Neuronal stem cell (in vitro differentiated cells): ENCODE measurements at regions not wholly inside any gene's neighbourhood (a gene's known extent, or its start where the extent isn't known, plus 50 kb on each side); places are given as distances from the start of the nearest gene placed in this dataset.

Source experiments
- DNase-seq: peaks from one replicate; pipeline ENCODE4 v3.0.0-alpha.2; 2013; ENCODE audit warnings: low spot score
- H2AFZ ChIP-seq: one replicate; pipeline ENCODE4 v1.6.1; 2013; ENCODE audit warnings: mild to moderate bottlenecking, low read length, inconsistent platforms
- H2AK5ac ChIP-seq: 2 replicates; pipeline ENCODE4 v1.6.1; 2013; ENCODE audit warnings: low read depth, mild to moderate bottlenecking, inconsistent platforms, low read length, moderate library complexity, mixed read lengths
- H2BK120ac ChIP-seq: 2 replicates; pipeline ENCODE4 v1.6.1; 2013; ENCODE audit warnings: low read depth, mild to moderate bottlenecking, inconsistent platforms, low read length, moderate library complexity, mixed read lengths
- H2BK12ac ChIP-seq: one replicate; pipeline ENCODE4 v1.6.1; 2013; ENCODE audit warnings: low read length, inconsistent platforms
- H2BK15ac ChIP-seq: 2 replicates; pipeline ENCODE4 v1.6.1; 2013; ENCODE audit warnings: mild to moderate bottlenecking, low read length, inconsistent platforms, mixed read lengths
- H2BK5ac ChIP-seq: one replicate; pipeline ENCODE4 v1.6.1; 2013; ENCODE audit warnings: inconsistent platforms, mild to moderate bottlenecking, low read length, moderate library complexity
- H3K14ac ChIP-seq: one replicate; pipeline ENCODE4 v1.6.1; 2013; ENCODE audit warnings: low read length, inconsistent platforms
- H3K18ac ChIP-seq: 2 replicates; pipeline ENCODE4 v1.6.1; 2013; ENCODE audit warnings: low read length, inconsistent platforms
- H3K23ac ChIP-seq: 2 replicates; pipeline ENCODE4 v1.6.1; 2013; ENCODE audit warnings: low read depth, mild to moderate bottlenecking, mixed read lengths, low read length, inconsistent platforms; ENCODE audit not compliant: poor library complexity
- H3K27ac ChIP-seq: replicated peaks from 3 replicates; pipeline ENCODE4 v1.5.1; 2013; ENCODE audit warnings: low read length, inconsistent platforms
- H3K27me3 ChIP-seq, 3 experiments: 2 replicates each; pipeline ENCODE4 v1.6.1; 2013; ENCODE audit warnings: low read length in 3 of 3, mild to moderate bottlenecking in 2 of 3, inconsistent platforms in 1 of 3, low read depth in 1 of 3, mixed read lengths in 1 of 3, moderate library complexity in 1 of 3; ENCODE audit not compliant: control insufficient read depth in 3 of 3, insufficient read depth in 3 of 3
- H3K36me3 ChIP-seq, 2 donors: replicated peaks in 1 of 2; 2 replicates each; pipeline ENCODE4 v1.6.1; 2013; ENCODE audit warnings: low read length in 2 of 2; ENCODE audit not compliant: control insufficient read depth in 2 of 2, insufficient read depth in 2 of 2
- H3K4ac ChIP-seq: 2 replicates; pipeline ENCODE4 v1.6.1; 2013; ENCODE audit warnings: inconsistent platforms, mild to moderate bottlenecking, low read length, moderate library complexity
- H3K4me1 ChIP-seq, 2 donors: 1 replicate in 1 of 2; 2 replicates in 1 of 2; pipeline ENCODE4 v1.6.1; 2013; ENCODE audit warnings: low read length in 2 of 2, low read depth in 1 of 2; ENCODE audit not compliant: control insufficient read depth in 2 of 2, insufficient read depth in 1 of 2
- H3K4me2 ChIP-seq: one replicate; pipeline ENCODE4 v1.6.1; 2013; ENCODE audit warnings: mild to moderate bottlenecking, low read length, inconsistent platforms; ENCODE audit not compliant: insufficient read depth, poor library complexity, severe bottlenecking
- H3K4me3 ChIP-seq, 2 donors: 2 replicates each; pipeline ENCODE4 v1.5.1; 2013; ENCODE audit warnings: low read length in 2 of 2, mild to moderate bottlenecking in 2 of 2, inconsistent platforms in 1 of 2, moderate library complexity in 1 of 2
- H3K79me1 ChIP-seq: one replicate; pipeline ENCODE4 v1.6.1; 2013; ENCODE audit warnings: low read depth, mild to moderate bottlenecking, inconsistent platforms, low read length, moderate library complexity
- H3K9ac ChIP-seq: one replicate; pipeline ENCODE4 v1.6.1; 2013; ENCODE audit warnings: mild to moderate bottlenecking, low read depth, low read length, inconsistent platforms; ENCODE audit not compliant: poor library complexity
- H3K9me3 ChIP-seq, 2 donors: replicated peaks in 1 of 2; 2 replicates each; pipeline versions ENCODE3 to v1.6.1; 2013; ENCODE audit warnings: low read length in 2 of 2, mild to moderate bottlenecking in 2 of 2, inconsistent platforms in 1 of 2, low read depth in 1 of 2, mixed read lengths in 1 of 2, moderate library complexity in 1 of 2; ENCODE audit not compliant: control insufficient read depth in 2 of 2, insufficient read depth in 1 of 2
- H4K8ac ChIP-seq: one replicate; pipeline ENCODE4 v1.6.1; 2013; ENCODE audit warnings: low read depth, mild to moderate bottlenecking, inconsistent platforms, low read length, moderate library complexity
- H4K91ac ChIP-seq: one replicate; pipeline ENCODE4 v1.6.1; 2013; ENCODE audit warnings: low read length, low read depth, mild to moderate bottlenecking, inconsistent platforms; ENCODE audit not compliant: poor library complexity
- WGBS, 2 donors: extraction: QIAGEN DNeasy Blood & Tissue Kit; methylation state at CpG; one replicate each; pipeline ENCODE4 v1.1.7; 2013; ENCODE audit warnings: missing lambda C conversion rate in 2 of 2, mixed read lengths in 1 of 2; ENCODE audit not compliant: insufficient read length in 2 of 2, insufficient replicate concordance in 1 of 2; ENCODE audit errors: extremely low coverage in 2 of 2; 5-methylcytosine and 5-hydroxymethylcytosine counted together

DNA sequence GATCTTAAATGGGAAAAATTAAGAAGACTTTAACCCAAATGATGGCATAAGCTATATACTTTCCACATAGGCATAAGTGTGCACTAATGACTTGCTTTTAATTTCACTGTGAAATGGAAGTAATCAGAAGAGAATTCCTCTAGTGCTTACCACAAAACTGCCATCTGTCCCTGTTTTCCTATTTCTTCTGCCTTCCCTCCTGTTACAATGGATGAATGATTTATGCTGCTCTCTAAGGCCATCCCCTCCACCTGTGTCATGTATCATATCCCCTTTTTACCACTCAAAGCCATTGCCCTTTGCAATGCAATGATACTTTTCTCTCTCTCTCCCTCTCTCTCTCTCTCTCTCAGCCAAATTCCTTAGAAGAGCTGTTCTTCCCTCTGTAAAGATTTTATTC, 109.1 kb downstream of the C12orf50 start:
- Histone ChIP-seq H3K23ac (no peak overlapping the region), H2BK120ac (no peak overlapping the region), H4K8ac (no peak overlapping the region), H3K4me3 (no peak overlapping the region), H3K18ac (no peak overlapping the region), H3K36me3 (no peaks in the 10 kb centered on the region), H3K4ac (no peak overlapping the region), H3K27ac (no peak overlapping the region), H3K4me1 (peaks cover 0 to 4% of the 10 kb centered on the region in 2 donors), H3K79me1 (no peaks in the 10 kb centered on the region), H3K27me3 (no peaks in the 10 kb centered on the region), H2AK5ac (no peak overlapping the region), H3K9me3 (no peaks in the 10 kb centered on the region), H2BK5ac (no peak overlapping the region), H2BK12ac (no peak overlapping the region), H4K91ac (no peak overlapping the region), H3K14ac (no peak overlapping the region), H3K9ac (no peak overlapping the region), H2AFZ (no peak overlapping the region), H3K4me2 (no peak overlapping the region), H2BK15ac (no peak overlapping the region)
- DNase-seq, result no peak

DNA sequence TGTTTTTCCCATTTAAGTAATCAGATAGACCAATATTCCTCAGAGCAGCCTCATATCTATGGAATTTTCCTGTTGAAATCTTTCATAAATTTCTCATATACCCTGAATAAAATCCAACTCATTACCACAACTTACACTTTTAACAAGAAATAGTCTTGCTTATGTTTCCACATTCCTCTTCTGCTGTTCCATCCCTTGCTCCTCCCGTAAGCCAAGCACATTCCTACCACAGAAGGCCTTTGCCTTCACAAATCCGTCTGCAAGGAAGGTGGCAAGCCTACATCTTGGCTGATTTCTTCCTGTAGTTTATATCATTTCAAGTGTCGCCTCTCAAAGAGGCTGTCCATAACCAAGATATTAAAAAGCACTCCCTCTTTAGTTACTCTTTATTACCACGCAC, 127.7 kb downstream of the C12orf50 start:
- no peak overlapping the region for H2BK120ac ChIP-seq
- no peak overlapping the region for H4K91ac ChIP-seq
- no peak overlapping the region for H2AK5ac ChIP-seq
- no peaks in the 10 kb centered on the region for H3K27me3 ChIP-seq
- no peak overlapping the region for H3K4me2 ChIP-seq
- no peak overlapping the region for H3K18ac ChIP-seq
- no peak overlapping the region for H3K4ac ChIP-seq
- DNase-seq, result no peak
- H3K14ac ChIP-seq, result no peak overlapping the region
- H3K9ac ChIP-seq, result no peak overlapping the region
- no peak overlapping the region for H3K27ac ChIP-seq
- no peaks in the 10 kb centered on the region for H3K4me1 ChIP-seq
- H3K79me1 ChIP-seq, result no peaks in the 10 kb centered on the region
- no peaks in the 10 kb centered on the region for H3K9me3 ChIP-seq
- H3K36me3 ChIP-seq, result no peaks in the 10 kb centered on the region
- H2BK12ac ChIP-seq, result no peak overlapping the region
- H2BK15ac ChIP-seq, result no peak overlapping the region
- WGBS, 2 donors, result no CpG with 5 or more reads among the region's 4 CpGs
- H2AFZ ChIP-seq, result no peak overlapping the region
- no peak overlapping the region for H3K4me3 ChIP-seq
- no peak overlapping the region for H3K23ac ChIP-seq
- H4K8ac ChIP-seq, result no peak overlapping the region
- no peak overlapping the region for H2BK5ac ChIP-seq

DNA sequence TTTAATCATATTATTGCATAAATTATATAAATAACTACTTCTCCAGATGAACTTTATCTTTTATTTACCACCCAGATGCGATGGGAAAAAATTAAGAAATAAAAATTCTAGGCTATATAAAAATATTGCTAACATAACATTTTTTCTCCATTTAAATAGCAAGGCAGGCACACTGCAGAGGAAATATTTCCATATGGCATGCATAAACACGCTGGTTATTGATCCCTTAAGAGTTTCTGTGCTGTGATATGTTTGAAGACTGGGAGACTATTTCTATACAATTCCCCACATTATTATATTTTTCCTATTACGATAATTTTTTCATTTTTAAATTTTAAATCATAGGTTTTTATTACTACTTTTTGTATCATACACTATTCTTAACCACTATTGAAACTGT, 131.5 kb downstream of the C12orf50 start:
- no peak overlapping the region for H3K23ac ChIP-seq
- H3K79me1 ChIP-seq, result no peaks in the 10 kb centered on the region
- no peak overlapping the region for H2BK15ac ChIP-seq
- no peak overlapping the region for H4K91ac ChIP-seq
- H3K27ac ChIP-seq, result no peak overlapping the region
- H3K4me2 ChIP-seq, result no peak overlapping the region
- no peaks in the 10 kb centered on the region for H3K4me1 ChIP-seq
- WGBS, 2 donors, result no CpG with 5 or more reads among the region's 3 CpGs
- H3K4ac ChIP-seq, result no peak overlapping the region
- no peak overlapping the region for H3K18ac ChIP-seq
- H3K9ac ChIP-seq, result no peak overlapping the region
- no peak overlapping the region for H2BK5ac ChIP-seq
- H2BK120ac ChIP-seq, result no peak overlapping the region
- H3K9me3 ChIP-seq, result no peaks in the 10 kb centered on the region
- no peak overlapping the region for H3K4me3 ChIP-seq
- no peak for DNase-seq
- no peak overlapping the region for H2AK5ac ChIP-seq
- H3K36me3 ChIP-seq, result no peaks in the 10 kb centered on the region
- no peak overlapping the region for H3K14ac ChIP-seq
- no peak overlapping the region for H2BK12ac ChIP-seq
- H4K8ac ChIP-seq, result no peak overlapping the region
- no peaks in the 10 kb centered on the region for H3K27me3 ChIP-seq
- H2AFZ ChIP-seq, result no peak overlapping the region

GRCh38 chr12:87883806-87884205, 145.4 kb downstream of the C12orf50 start:
- Histone ChIP-seq H2BK15ac (no peak overlapping the region), H2AFZ (peak overlapping the region; percentile 60), H2BK120ac (no peak overlapping the region), H3K4me2 (no peak overlapping the region), H4K91ac (no peak overlapping the region), H3K79me1 (no peaks in the 10 kb centered on the region), H3K4me3 (no peak overlapping the region), H3K23ac (no peak overlapping the region), H4K8ac (no peak overlapping the region), H3K27ac (no peak overlapping the region), H3K9ac (no peak overlapping the region), H2BK5ac (no peak overlapping the region), H3K4me1 (no peaks in the 10 kb centered on the region), H3K9me3 (no peaks in the 10 kb centered on the region), H3K36me3 (no peaks in the 10 kb centered on the region), H3K4ac (no peak overlapping the region), H3K18ac (no peak overlapping the region), H3K27me3 (no peaks in the 10 kb centered on the region), H2BK12ac (no peak overlapping the region), H2AK5ac (no peak overlapping the region), H3K14ac (no peak overlapping the region)
- WGBS, 2 donors, result no CpG with 5 or more reads among the region's 3 CpGs
- no peak for DNase-seq
